ENCODE measurements at regions not wholly inside any gene's neighbourhood (a gene's known extent, or its start where the extent isn't known, plus 50 kb on each side); places are given as distances from the start of the nearest gene placed in this dataset.

DNA sequence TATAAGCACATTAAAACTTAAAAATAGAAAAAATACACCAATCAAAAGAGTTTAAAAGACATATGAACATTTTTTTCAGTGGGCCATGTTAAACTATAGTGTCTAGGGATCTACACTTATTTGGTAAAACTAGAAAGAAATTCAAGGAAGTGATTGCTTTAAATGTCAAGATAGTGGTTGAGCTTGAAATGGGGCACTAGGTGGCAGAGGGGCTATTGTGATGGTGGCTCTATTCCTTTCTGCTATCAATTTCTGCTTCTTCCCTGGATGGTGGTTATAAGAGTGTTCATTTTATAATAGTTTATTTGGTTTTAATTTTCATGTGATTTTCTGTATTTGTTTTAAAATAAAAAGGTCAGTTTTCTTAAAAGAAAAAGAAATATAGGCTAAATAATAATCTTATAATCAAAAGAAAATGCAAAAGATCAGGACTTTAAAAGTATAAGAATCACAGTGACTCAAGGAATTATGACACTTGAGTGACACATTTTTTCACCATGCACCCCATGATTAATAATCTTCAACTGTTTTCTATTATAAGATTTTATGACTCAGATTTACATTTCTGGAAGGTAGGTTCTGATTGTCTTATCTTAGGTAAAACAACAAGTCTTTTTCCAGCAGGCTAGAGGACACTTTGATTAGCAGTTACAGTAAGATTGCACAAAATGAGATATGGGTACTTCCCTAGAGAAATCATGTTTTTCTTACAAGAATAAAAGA lies 137.5 kb downstream of the FSCB start:
- FAIRE-seq = no peak

More for the DNA sequence above, 137.5 kb downstream of the FSCB start:
- no peak overlapping the region for H2AFZ ChIP-seq (ENCODE audit: low read length)
- ATAC-seq (no peak), DNase-seq (ENCODE audit: low spot score) (no peak)
- H3K79me2 ChIP-seq (ENCODE audit: insufficient read depth, low read length) = no peaks in the 10 kb centered on the region
- intact Hi-C loops (cut with micrococcal nuclease; ENCODE audit: unreplicated experiment) = no loop called here
- no peaks in the 10 kb centered on the region; a peak in 1 of 5 replicates for H3K27me3 ChIP-seq (ENCODE audit: control insufficient read depth in 1 of 2, insufficient read depth in 2 of 2, low read length in 2 of 2)
- ChIA-PET POLR2A (no interaction called here), CTCF (ENCODE audit: low intra/inter-chr PET ratio, low total read pairs) (no interaction called here)
- H3K27ac ChIP-seq (ENCODE audit: extremely low read length, insufficient read depth, low read length) = no peak overlapping the region
- no peak overlapping the region for H3K4me2 ChIP-seq (ENCODE audit: low read depth, low read length)
- no peak overlapping the region for H3K9ac ChIP-seq (ENCODE audit: insufficient read depth, low read depth, low read length)
- in situ Hi-C loops (cut with HindIII; ENCODE audit: extremely low pct_ligation_motif_present, low pct_unique_long_range_greater_than_20kb) = no loop called here
- TF ChIP-seq ZNF644 (CRISPR knock-in tag; IDR thresholded peaks at IDR 0.05; ENCODE audit: low read depth) (no peak), SMC3 (IDR thresholded peaks at IDR 0.05; ENCODE audit: low read length) (peak; percentile 17; the same call in 1 of the 2 replicates), STAG1 (CRISPR knock-in tag; IDR thresholded peaks at IDR 0.05) (peak; percentile 60), RARG (CRISPR knock-in tag; IDR thresholded peaks at IDR 0.05; ENCODE audit: low read depth) (no peak), CTCF (CRISPR knock-in tag; IDR thresholded peaks at IDR 0.05) (peak; percentile 41; the same call in 1 of the 2 replicates), GTF3A (CRISPR knock-in tag; conservative IDR thresholded peaks at IDR 0.05) (no peak), ZFP37 (CRISPR knock-in tag; IDR thresholded peaks at IDR 0.05; ENCODE audit: borderline replicate concordance) (no peak), FOXP4 (CRISPR knock-in tag; IDR thresholded peaks at IDR 0.05) (no peak)
- TF ChIP-seq, protein P1, sequence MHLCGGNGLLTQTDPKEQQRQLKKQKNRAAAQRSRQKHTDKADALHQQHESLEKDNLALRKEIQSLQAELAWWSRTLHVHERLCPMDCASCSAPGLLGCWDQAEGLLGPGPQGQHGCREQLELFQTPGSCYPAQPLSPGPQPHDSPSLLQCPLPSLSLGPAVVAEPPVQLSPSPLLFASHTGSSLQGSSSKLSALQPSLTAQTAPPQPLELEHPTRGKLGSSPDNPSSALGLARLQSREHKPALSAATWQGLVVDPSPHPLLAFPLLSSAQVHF (CRISPR knock-in tag; IDR thresholded peaks at IDR 0.05) = no peak
- TF ChIP-seq, protein P2, sequence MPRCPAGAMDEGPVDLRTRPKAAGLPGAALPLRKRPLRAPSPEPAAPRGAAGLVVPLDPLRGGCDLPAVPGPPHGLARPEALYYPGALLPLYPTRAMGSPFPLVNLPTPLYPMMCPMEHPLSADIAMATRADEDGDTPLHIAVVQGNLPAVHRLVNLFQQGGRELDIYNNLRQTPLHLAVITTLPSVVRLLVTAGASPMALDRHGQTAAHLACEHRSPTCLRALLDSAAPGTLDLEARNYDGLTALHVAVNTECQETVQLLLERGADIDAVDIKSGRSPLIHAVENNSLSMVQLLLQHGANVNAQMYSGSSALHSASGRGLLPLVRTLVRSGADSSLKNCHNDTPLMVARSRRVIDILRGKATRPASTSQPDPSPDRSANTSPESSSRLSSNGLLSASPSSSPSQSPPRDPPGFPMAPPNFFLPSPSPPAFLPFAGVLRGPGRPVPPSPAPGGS (CRISPR knock-in tag; IDR thresholded peaks at IDR 0.05) = no peak
- no TSS peak for BruUV-seq (replicated peaks)
- H3K4me1 ChIP-seq (ENCODE audit: insufficient read depth, low read length) = no peaks in the 10 kb centered on the region
- no peaks in the 10 kb centered on the region for H4K20me1 ChIP-seq (ENCODE audit: insufficient read depth, low read length)
- no peaks in the 10 kb centered on the region for H3K36me3 ChIP-seq (replicated peaks in 1 of 2; ENCODE audit: control insufficient read depth in 1 of 2, insufficient read depth in 2 of 2, low read length in 2 of 2)
- peaks cover 54% of the 10 kb centered on the region for H3K9me3 ChIP-seq (ENCODE audit: low read length)
- no peak overlapping the region for H3K4me3 ChIP-seq (replicated peaks in 1 of 3; ENCODE audit: insufficient read depth in 1 of 3, low read depth in 2 of 3, low read length in 3 of 3)
